C4-2B (cell line): ENCODE measurements at regions not wholly inside any gene's neighbourhood (a gene's known extent, or its start where the extent isn't known, plus 50 kb on each side); places are given as distances from the start of the nearest gene placed in this dataset.
"Not testable (repeated sequence)": the region's sequence is repeated elsewhere in the genome, so short reads cannot be mapped to it uniquely, and the experiment has no call there.

Experiments
- H3K27ac ChIP-seq: fragments of 450-650 bp; 2 replicates; pipeline ENCODE4 v1.5.1; 2017
- CTCF ChIP-seq: fragments of 450-650 bp; conservative IDR thresholded peaks from 2 replicates; pipeline ENCODE4 v1.5.1; 2017; ENCODE audit warnings: mild to moderate bottlenecking
- ZFX ChIP-seq: fragments of 450-650 bp; IDR thresholded peaks from 2 replicates; pipeline ENCODE4 v1.6.1; 2017

- no peak for TF ChIP-seq CTCF
- no peak for TF ChIP-seq ZFX
- H3K27ac ChIP-seq = 0 out of 2 replicates have a peak overlapping the region, but pooled peaks have one; percentile 0
These were observed 215.9 kb downstream of the TOMM20 start for GRCh38 chr1:234912548-234913277.

GRCh38 chr1:234911787-234912186, 216.8 kb downstream of the TOMM20 start:
- H3K27ac ChIP-seq = no peak overlapping the region
- TF ChIP-seq ZFX (no peak), CTCF (no peak)

- not testable (repeated sequence) for H3K27ac ChIP-seq
These were observed 217.5 kb downstream of the TOMM20 start for GRCh38 chr1:234911136-234911535.

- TF ChIP-seq CTCF = no peak
- TF ChIP-seq ZFX = no peak
- no peak overlapping the region for H3K27ac ChIP-seq
These were observed 218.8 kb downstream of the TOMM20 start for GRCh38 chr1:234909851-234910250.

- H3K27ac ChIP-seq = no peak overlapping the region
- TF ChIP-seq CTCF = no peak
- no peak for TF ChIP-seq ZFX
These were observed 219.3 kb downstream of the TOMM20 start for GRCh38 chr1:234909307-234909810.

GRCh38 chr1:234908571-234908970, 220.1 kb downstream of the TOMM20 start:
- H3K27ac ChIP-seq = no peak overlapping the region
- TF ChIP-seq ZFX (no peak), CTCF (no peak)

- no peak for TF ChIP-seq ZFX
- TF ChIP-seq CTCF = no peak
- no peak overlapping the region for H3K27ac ChIP-seq
These were observed 220.7 kb downstream of the TOMM20 start for GRCh38 chr1:234907940-234908405.
